ENCODE measurements at regions not wholly inside any gene's neighbourhood (a gene's known extent, or its start where the extent isn't known, plus 50 kb on each side); places are given as distances from the start of the nearest gene placed in this dataset.

DNA sequence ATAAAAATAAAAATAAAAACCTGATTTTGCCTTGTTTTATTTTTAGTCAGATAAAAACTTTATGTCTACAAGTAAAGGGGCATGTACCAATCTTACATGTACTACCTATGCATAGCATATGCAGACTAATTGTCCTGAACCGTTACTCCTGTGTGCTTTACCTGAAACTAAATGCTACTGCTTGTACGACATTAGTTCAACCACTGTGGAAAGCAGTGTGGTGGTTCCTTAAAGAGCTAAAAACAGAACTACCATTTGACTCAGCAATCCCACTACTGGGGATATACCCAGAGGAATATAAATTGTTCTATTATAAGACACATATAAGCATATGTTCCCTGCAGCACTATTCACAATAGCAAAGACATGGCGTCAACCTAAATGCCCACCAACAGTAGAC is 426.0 kb upstream of the PMFBP1 start:
- no peak for TF ChIP-seq POLR2A (IDR thresholded peaks at IDR 0.05; ENCODE audit: low read depth, low read length)
- no peak for TF ChIP-seq POLR2AphosphoS5 (IDR thresholded peaks at IDR 0.05; ENCODE audit: low read depth, low read length)
- no peak for TF ChIP-seq TAF1 (IDR thresholded peaks at IDR 0.05; ENCODE audit: low read depth, low read length)
- TF ChIP-seq SPI1 (IDR thresholded peaks at IDR 0.05; ENCODE audit: low read depth, low read length), result no peak
- no peak for TF ChIP-seq PAX5 (IDR thresholded peaks at IDR 0.05; ENCODE audit: insufficient read depth, low read length, severe bottlenecking)

Measured in GM12891 (cell line).